A549 (cell line): ENCODE measurements at regions not wholly inside any gene's neighbourhood (a gene's known extent, or its start where the extent isn't known, plus 50 kb on each side); places are given as distances from the start of the nearest gene placed in this dataset.
"Not testable (repeated sequence)": the region's sequence is repeated elsewhere in the genome, so short reads cannot be mapped to it uniquely, and the experiment has no call there.

ENCODE experiments used
- EHMT2 ChIP-seq: fragments of 200-600 bp; sonication (generic); IDR thresholded peaks from 2 replicates; pipeline ENCODE4 v1.6.1; 2016; ENCODE audit warnings: antibody characterized with exemption, low read depth, mild to moderate bottlenecking, moderate library complexity
- EP300 ChIP-seq, 2 experiments: fragments of >200 bp; sonication (Bioruptor Twin); formaldehyde crosslinking; IDR thresholded peaks; 2 replicates in 1 of 2; 3 replicates in 1 of 2; pipeline ENCODE4 v1.6.1; 2016 to 2017
- TF ChIP-seq, protein P1 (sequence below): fragments of >200 bp; sonication (Bioruptor Twin); formaldehyde crosslinking; IDR thresholded peaks from 3 replicates; pipeline ENCODE4 v1.5.1; 2016

DNA sequence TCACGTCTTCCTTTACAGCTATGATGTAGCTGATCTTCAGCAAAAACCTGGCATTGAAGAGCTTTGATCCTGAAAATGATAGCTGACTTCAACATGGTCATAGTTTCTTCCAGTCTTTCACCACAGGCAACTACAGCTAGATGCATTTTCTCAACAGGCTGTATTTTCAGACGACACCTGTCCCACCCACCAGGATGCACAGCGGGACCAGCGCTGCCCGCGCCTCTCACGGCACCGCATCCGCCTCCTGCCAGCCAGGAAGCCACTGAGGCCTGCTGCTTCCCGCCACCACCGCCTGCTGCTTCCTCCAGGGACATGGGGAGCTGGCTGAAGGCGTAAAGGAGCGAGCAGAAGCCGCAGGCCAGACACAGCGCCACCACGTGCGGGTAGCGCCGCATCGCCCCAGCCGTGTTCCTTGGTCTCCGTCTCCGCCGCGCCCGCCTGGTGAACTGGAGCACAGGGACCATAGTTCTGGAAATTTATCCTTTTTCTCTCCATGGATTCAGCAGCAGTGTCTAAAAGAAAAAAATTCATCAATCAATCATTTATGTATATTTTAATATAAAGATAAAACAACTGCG is 456.3 kb downstream of the TUBA3C start:
- TF ChIP-seq, protein P1, sequence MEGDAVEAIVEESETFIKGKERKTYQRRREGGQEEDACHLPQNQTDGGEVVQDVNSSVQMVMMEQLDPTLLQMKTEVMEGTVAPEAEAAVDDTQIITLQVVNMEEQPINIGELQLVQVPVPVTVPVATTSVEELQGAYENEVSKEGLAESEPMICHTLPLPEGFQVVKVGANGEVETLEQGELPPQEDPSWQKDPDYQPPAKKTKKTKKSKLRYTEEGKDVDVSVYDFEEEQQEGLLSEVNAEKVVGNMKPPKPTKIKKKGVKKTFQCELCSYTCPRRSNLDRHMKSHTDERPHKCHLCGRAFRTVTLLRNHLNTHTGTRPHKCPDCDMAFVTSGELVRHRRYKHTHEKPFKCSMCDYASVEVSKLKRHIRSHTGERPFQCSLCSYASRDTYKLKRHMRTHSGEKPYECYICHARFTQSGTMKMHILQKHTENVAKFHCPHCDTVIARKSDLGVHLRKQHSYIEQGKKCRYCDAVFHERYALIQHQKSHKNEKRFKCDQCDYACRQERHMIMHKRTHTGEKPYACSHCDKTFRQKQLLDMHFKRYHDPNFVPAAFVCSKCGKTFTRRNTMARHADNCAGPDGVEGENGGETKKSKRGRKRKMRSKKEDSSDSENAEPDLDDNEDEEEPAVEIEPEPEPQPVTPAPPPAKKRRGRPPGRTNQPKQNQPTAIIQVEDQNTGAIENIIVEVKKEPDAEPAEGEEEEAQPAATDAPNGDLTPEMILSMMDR: not testable (repeated sequence)
- TF ChIP-seq EP300 (IDR thresholded peaks at IDR 0.05); EHMT2: not testable (repeated sequence)
